ENCODE measurements at regions not wholly inside any gene's neighbourhood (a gene's known extent, or its start where the extent isn't known, plus 50 kb on each side); places are given as distances from the start of the nearest gene placed in this dataset.

- TF ChIP-seq MGA (IDR thresholded peaks at IDR 0.05), result no peak
Observed at GRCh38 chr9:31597977-31598376, 786.5 kb upstream of the ACO1 start (continued).

Measured in K562 (cell line).